OCI-LY7 (cell line): ENCODE measurements at regions not wholly inside any gene's neighbourhood (a gene's known extent, or its start where the extent isn't known, plus 50 kb on each side); places are given as distances from the start of the nearest gene placed in this dataset.

Source experiments
- BruUV-seq: library from RNA; stranded (reverse); fragments of 400-500 nt; replicated peaks from 2 replicates; lab custom pipeline; 2021; lab: Mats Ljungman, UMichigan
- CTCF ChIA-PET: fragments of 300-600 bp; sonication (Branson Sonifier 250); formaldehyde crosslinking; loops from one replicate; lab custom pipeline; 2022; ENCODE audit warnings: antibody characterized with exemption; ENCODE audit not compliant: unreplicated experiment; lab: Charles Lee
- POLR2A ChIA-PET: fragments of 300-600 bp; sonication (Branson Sonifier 250); formaldehyde crosslinking; loops from one replicate; lab custom pipeline; 2022; ENCODE audit warnings: antibody characterized with exemption; lab: Charles Lee
- DNase-seq: peaks from one replicate; pipeline ENCODE4 v3.0.0-alpha.2; 2015; ENCODE audit warnings: low spot score
- H2AFZ ChIP-seq: fragments of 200-600 bp; sonication (generic), shearing (Covaris generic); 2 replicates; pipeline ENCODE4 v1.6.1; 2014; ENCODE audit warnings: mild to moderate bottlenecking, antibody characterized with exemption, low read length, moderate library complexity
- H3K27ac ChIP-seq: fragments of 200-600 bp; sonication (generic); 2 replicates; pipeline ENCODE4 v1.5.1; 2014; ENCODE audit warnings: mixed run types, low read depth, mild to moderate bottlenecking, moderate library complexity, low read length, inconsistent platforms; ENCODE audit not compliant: poor library complexity, severe bottlenecking
- H3K36me3 ChIP-seq: fragments of 200-600 bp; sonication (generic); 2 replicates; pipeline ENCODE4 v1.6.1; 2014; ENCODE audit warnings: mild to moderate bottlenecking, antibody characterized with exemption, low read length, moderate library complexity, mixed read lengths; ENCODE audit not compliant: insufficient read depth
- H3K4me1 ChIP-seq: fragments of 200-600 bp; sonication (generic); 2 replicates; pipeline ENCODE4 v1.5.1; 2014; ENCODE audit warnings: mild to moderate bottlenecking, low read length; ENCODE audit not compliant: insufficient read depth, poor library complexity, severe bottlenecking
- H3K4me2 ChIP-seq: fragments of 200-600 bp; sonication (generic); 2 replicates; pipeline ENCODE4 v1.6.1; 2014; ENCODE audit warnings: mild to moderate bottlenecking, low read length
- H3K4me3 ChIP-seq: fragments of 200-600 bp; sonication (generic); 2 replicates; pipeline ENCODE4 v1.5.1; 2014; ENCODE audit warnings: mild to moderate bottlenecking, low read depth, low read length; ENCODE audit not compliant: poor library complexity, severe bottlenecking
- H3K79me2 ChIP-seq: fragments of 200-600 bp; sonication (generic); 2 replicates; pipeline ENCODE4 v1.6.1; 2016; ENCODE audit warnings: low read depth, mild to moderate bottlenecking, low read length, moderate library complexity, mixed read lengths; ENCODE audit not compliant: insufficient read depth
- H3K9me2 ChIP-seq: fragments of 200-600 bp; sonication (generic); 2 replicates; pipeline ENCODE4 v1.6.1; 2016; ENCODE audit warnings: mild to moderate bottlenecking, low read length, mixed read lengths; ENCODE audit not compliant: insufficient read depth
- H3K9me3 ChIP-seq: fragments of 200-600 bp; sonication (generic); 2 replicates; pipeline ENCODE4 v1.6.1; 2014; ENCODE audit warnings: mild to moderate bottlenecking, mixed run types, low read length, mixed read lengths
- H4K20me1 ChIP-seq: fragments of 200-600 bp; sonication (generic); 2 replicates; pipeline ENCODE4 v1.6.1; 2014; ENCODE audit warnings: mild to moderate bottlenecking, antibody characterized with exemption, low read length, moderate library complexity, mixed read lengths; ENCODE audit not compliant: insufficient read depth
- EZH2phosphoT487 ChIP-seq: fragments of 200-600 bp; sonication (generic); IDR thresholded peaks from 2 replicates; pipeline ENCODE4 v1.6.1; 2018; ENCODE audit warnings: low read depth, borderline replicate concordance, mild to moderate bottlenecking, mixed run types, antibody characterized with exemption, low read length, moderate library complexity, mixed read lengths
- intact Hi-C: fragments of 100-400 bp; cut with micrococcal nuclease; formaldehyde crosslinking; loops from one replicate; pipeline ENCODE4 v1.10.0; 2022; ENCODE audit not compliant: unreplicated experiment
- TF ChIP-seq, protein P1 (sequence below): fragments of 200-600 bp; sonication (generic); conservative IDR thresholded peaks from 2 replicates; pipeline ENCODE4 v1.5.1; 2014; ENCODE audit warnings: mild to moderate bottlenecking, antibody characterized with exemption, low read length, moderate library complexity, mixed read lengths

DNA sequence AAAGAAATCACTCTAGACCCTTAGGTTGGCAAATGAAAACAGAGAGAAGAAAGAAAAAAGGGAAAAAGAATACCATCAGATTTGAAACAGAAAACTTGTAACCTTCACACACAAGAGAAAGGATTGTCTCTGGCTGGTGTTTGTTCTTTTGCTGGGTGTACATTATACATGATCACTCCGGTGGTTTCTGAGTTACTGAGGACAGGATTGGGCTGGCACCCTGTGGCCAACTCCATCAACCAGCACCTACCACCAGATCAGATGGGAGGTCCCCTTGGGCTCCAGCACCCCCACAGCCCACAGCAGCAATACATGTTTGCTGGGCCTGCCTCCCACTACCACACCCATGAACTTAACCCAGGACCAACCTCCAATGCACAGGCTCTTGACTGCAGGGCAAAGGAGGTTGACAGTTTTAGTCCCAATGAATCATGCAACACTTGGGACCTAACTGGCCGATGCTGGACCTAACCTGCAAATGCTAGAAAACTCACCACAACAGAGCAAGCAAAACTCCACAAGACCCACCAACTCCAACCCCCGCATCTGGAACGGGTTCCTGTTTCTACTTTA lies 308.3 kb downstream of the SOX9 start:
- Histone ChIP-seq H3K79me2 (no peaks in the 10 kb centered on the region), H3K4me1 (no peaks in the 10 kb centered on the region), H4K20me1 (no peaks in the 10 kb centered on the region), H3K9me2 (no peaks in the 10 kb centered on the region), H3K9me3 (no peaks in the 10 kb centered on the region), H3K36me3 (no peaks in the 10 kb centered on the region), H3K4me3 (no peak overlapping the region), H2AFZ (no peak overlapping the region), H3K4me2 (no peak overlapping the region), H3K27ac (no peak overlapping the region)
- POLR2A ChIA-PET, result no interaction called here
- CTCF ChIA-PET, result no interaction called here
- BruUV-seq, result no TSS peak
- TF ChIP-seq, protein P1, sequence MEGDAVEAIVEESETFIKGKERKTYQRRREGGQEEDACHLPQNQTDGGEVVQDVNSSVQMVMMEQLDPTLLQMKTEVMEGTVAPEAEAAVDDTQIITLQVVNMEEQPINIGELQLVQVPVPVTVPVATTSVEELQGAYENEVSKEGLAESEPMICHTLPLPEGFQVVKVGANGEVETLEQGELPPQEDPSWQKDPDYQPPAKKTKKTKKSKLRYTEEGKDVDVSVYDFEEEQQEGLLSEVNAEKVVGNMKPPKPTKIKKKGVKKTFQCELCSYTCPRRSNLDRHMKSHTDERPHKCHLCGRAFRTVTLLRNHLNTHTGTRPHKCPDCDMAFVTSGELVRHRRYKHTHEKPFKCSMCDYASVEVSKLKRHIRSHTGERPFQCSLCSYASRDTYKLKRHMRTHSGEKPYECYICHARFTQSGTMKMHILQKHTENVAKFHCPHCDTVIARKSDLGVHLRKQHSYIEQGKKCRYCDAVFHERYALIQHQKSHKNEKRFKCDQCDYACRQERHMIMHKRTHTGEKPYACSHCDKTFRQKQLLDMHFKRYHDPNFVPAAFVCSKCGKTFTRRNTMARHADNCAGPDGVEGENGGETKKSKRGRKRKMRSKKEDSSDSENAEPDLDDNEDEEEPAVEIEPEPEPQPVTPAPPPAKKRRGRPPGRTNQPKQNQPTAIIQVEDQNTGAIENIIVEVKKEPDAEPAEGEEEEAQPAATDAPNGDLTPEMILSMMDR, result no peak
- TF ChIP-seq EZH2phosphoT487, result no peak
- no peak for DNase-seq
- intact Hi-C loops, result no loop called here

DNA sequence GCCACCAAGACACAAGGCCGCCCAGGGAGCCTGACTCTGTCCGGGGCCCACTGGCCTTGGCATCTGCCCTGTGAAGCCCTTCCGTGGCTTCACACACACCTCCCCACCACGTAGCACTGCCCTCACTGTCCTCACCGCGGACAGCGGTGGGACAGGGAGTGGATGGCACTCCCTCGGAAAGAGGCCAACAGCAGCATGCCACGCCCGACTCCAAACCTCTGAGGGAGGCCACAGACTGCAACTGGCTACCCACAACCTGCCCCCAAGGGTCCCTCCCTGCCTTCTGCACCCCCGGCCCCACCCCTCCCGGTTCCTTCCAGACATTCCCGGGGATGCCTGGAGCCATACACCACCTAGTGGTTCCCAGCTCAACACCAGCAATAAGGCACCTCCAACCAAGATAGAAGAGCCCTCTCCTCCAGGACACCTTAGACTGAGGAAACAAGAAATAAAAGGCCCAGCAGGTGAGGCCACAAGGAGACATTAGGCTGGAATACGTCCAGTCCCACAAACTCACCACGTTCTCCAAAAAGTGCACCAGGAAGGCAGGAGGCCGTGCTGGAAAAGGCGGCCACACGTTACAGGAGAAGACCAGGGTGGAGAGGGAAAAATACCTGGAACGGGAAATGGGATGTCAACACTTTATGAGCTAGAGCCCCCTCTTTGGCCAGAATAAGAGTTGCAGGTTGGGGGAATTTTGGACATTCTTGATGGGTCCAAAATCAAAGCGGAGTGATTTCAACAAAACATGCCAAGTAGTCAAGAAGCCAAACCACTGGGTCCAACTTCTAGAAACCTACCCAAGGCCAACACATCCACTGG lies 310.0 kb downstream of the SOX9 start:
- TF ChIP-seq, protein P1, result peak; percentile 48
- no peak for TF ChIP-seq EZH2phosphoT487
- H3K4me3 ChIP-seq, result no peak overlapping the region

DNA sequence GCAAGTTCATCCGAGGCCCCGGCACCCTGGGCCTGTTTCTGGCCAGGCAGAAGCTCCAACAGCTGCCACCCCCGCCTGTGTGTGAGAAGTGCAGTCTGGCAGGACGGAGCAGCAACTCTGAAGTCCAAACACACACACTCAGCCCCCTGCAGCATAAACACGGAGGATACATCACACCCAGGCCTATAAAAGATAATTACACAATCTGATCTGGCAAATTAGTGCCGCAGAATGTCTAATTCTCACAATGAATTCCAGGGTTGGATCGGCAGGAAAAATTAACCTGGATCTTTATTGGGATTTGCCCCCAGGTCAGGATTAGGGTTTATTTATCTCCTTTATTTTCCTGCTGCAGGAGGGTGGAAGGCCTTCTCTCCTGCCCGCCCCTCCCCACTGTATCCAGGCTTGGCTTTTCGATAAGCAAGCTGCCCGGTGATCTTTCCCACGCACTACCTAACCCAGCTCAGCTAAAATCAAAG lies 311.4 kb downstream of the SOX9 start:
- BruUV-seq, result no TSS peak
- POLR2A ChIA-PET, result interaction anchor here (0.5 kb wide), 1 partner anchor 75 kb away, joined by 3 read pairs; no protein-coding TSS in a partner anchor
- no peaks in the 10 kb centered on the region for H3K4me1 ChIP-seq

More for the DNA sequence above, 310.0 kb downstream of the SOX9 start:
- Histone ChIP-seq H3K4me2 (no peak overlapping the region), H2AFZ (no peak overlapping the region), H3K9me2 (no peaks in the 10 kb centered on the region), H3K27ac (no peak overlapping the region), H3K79me2 (no peaks in the 10 kb centered on the region), H3K9me3 (no peaks in the 10 kb centered on the region), H3K4me1 (no peaks in the 10 kb centered on the region), H4K20me1 (no peaks in the 10 kb centered on the region), H3K36me3 (no peaks in the 10 kb centered on the region)
- POLR2A ChIA-PET, result no interaction called here
- CTCF ChIA-PET, result no interaction called here
- intact Hi-C loops, result no loop called here
- BruUV-seq, result no TSS peak
- DNase-seq, result no peak

More for the DNA sequence above, 311.4 kb downstream of the SOX9 start:
- no peak overlapping the region for H3K27ac ChIP-seq
- no peaks in the 10 kb centered on the region for H3K9me3 ChIP-seq
- CTCF ChIA-PET, result no interaction called here
- H3K9me2 ChIP-seq, result no peaks in the 10 kb centered on the region
- no peaks in the 10 kb centered on the region for H3K79me2 ChIP-seq
- no peak for DNase-seq
- no peak overlapping the region for H3K4me3 ChIP-seq
- intact Hi-C loops, result no loop called here
- H3K4me2 ChIP-seq, result no peak overlapping the region
- TF ChIP-seq EZH2phosphoT487, result no peak
- TF ChIP-seq, protein P1, result no peak
- H4K20me1 ChIP-seq, result no peaks in the 10 kb centered on the region
- H2AFZ ChIP-seq, result no peak overlapping the region
- no peaks in the 10 kb centered on the region for H3K36me3 ChIP-seq
